ENCODE measurements at regions not wholly inside any gene's neighbourhood (a gene's known extent, or its start where the extent isn't known, plus 50 kb on each side); places are given as distances from the start of the nearest gene placed in this dataset.

- Histone ChIP-seq H3K23me2 (ENCODE audit: low read depth, low read length) (no peaks in the 10 kb centered on the region; the same call in 1 of the 2 replicates), H3K79me1 (ENCODE audit: low read depth, low read length) (no peaks in the 10 kb centered on the region), H3K79me2 (ENCODE audit: control insufficient read depth in 1 of 2, insufficient read depth in 2 of 2, low read length in 2 of 2) (no peaks in the 10 kb centered on the region), H3K18ac (ENCODE audit: extremely low read depth, low read length) (no peak overlapping the region), H4K20me1 (replicated peaks in 1 of 2; ENCODE audit: control insufficient read depth in 1 of 2, insufficient read depth in 2 of 2, low read length in 2 of 2) (no peaks in the 10 kb centered on the region), H3K27ac (ENCODE audit: low read depth, low read length) (no peak overlapping the region), H4K5ac (ENCODE audit: insufficient read length, low read depth, low read length) (no peak overlapping the region), H2AK5ac (ENCODE audit: low read depth, low read length) (no peak overlapping the region), H2BK120ac (replicated peaks; ENCODE audit: low read depth, low read length) (no peak overlapping the region), H3K36me3 (ENCODE audit: control insufficient read depth in 2 of 4, insufficient read depth in 4 of 4, low read length in 3 of 4) (no peaks in the 10 kb centered on the region), H3K4me1 (replicated peaks in 1 of 4; ENCODE audit: control insufficient read depth in 3 of 4, insufficient read depth in 4 of 4, low read length in 3 of 4) (peaks cover 0 to 4% (median 0%) of the 10 kb centered on the region in 4 experiments; a peak in 1 of 7 replicates), H2BK20ac (ENCODE audit: low read length) (no peak overlapping the region), H3K23ac (ENCODE audit: insufficient read length) (no peak overlapping the region), H3K9me3 (ENCODE audit: insufficient read depth in 2 of 2, low read depth in 1 of 2, low read length in 1 of 2) (no peaks in the 10 kb centered on the region), H3K4me3 (ENCODE audit: extremely low read depth in 1 of 4, insufficient read depth in 2 of 4, low read depth in 3 of 4, low read length in 4 of 4) (no peak overlapping the region), H3K4me2 (ENCODE audit: insufficient read depth in 1 of 2, low read depth in 2 of 2, low read length in 2 of 2) (no peak overlapping the region), H2BK15ac (ENCODE audit: low read length) (no peak overlapping the region), H2AFZ (ENCODE audit: low read length) (peak overlapping the region; percentile 66), H4K91ac (replicated peaks; ENCODE audit: insufficient read length, low read length) (no peak overlapping the region), H3K56ac (replicated peaks; ENCODE audit: insufficient read length, low read depth, low read length) (no peak overlapping the region), H3K14ac (ENCODE audit: insufficient read length) (no peak overlapping the region), H3K27me3 (replicated peaks in 1 of 4; ENCODE audit: control insufficient read depth in 3 of 4, extremely low read depth in 1 of 4, insufficient read depth in 3 of 4, low read length in 3 of 4) (no peaks in the 10 kb centered on the region), H4K8ac (ENCODE audit: extremely low read depth, insufficient read depth, low read length) (no peak overlapping the region), H3K4ac (replicated peaks; ENCODE audit: insufficient read length, low read depth, low read length) (no peak overlapping the region), H2BK12ac (ENCODE audit: low read depth, low read length) (no peak overlapping the region), H3K9ac (replicated peaks in 1 of 4; ENCODE audit: extremely low read depth in 1 of 4, low read depth in 3 of 4, low read length in 3 of 4) (no peak overlapping the region), H2BK5ac (ENCODE audit: low read depth, low read length) (no peak overlapping the region)
- 53% methylated on average over 5 of the region's 5 CpGs; no CpG with 5 or more reads in 1 of the 2 experiments for WGBS, 2 experiments (ENCODE audit: extremely low coverage in 1 of 2, insufficient coverage in 1 of 2, insufficient read length in 1 of 2, insufficient replicate concordance in 2 of 2, low coverage in 1 of 2, low lambda C conversion rate in 2 of 2, missing lambda C conversion rate in 1 of 2)
- no peak for TF ChIP-seq SIRT6 (IDR thresholded peaks at IDR 0.05; ENCODE audit: low read length)
- no peak for TF ChIP-seq BACH1 (IDR thresholded peaks at IDR 0.05; ENCODE audit: low read length)
- no peak for TF ChIP-seq JUND (IDR thresholded peaks at IDR 0.05; ENCODE audit: low read length)
- TF ChIP-seq TAF7 (optimal IDR thresholded peaks at IDR 0.05; ENCODE audit: borderline replicate concordance, low read depth, low read length): no peak
- TF ChIP-seq POLR2A (IDR thresholded peaks at IDR 0.05; ENCODE audit: control extremely low read depth in 1 of 2, low read depth in 2 of 2, low read length in 2 of 2): no peak
- TF ChIP-seq CBX8 (IDR thresholded peaks at IDR 0.05; ENCODE audit: borderline replicate concordance, low read depth, low read length): no peak
- TF ChIP-seq NRF1 (IDR thresholded peaks at IDR 0.05; ENCODE audit: low read depth, low read length): no peak
- DNase-seq (ENCODE audit: low read depth in 1 of 2, low spot score in 2 of 2): peak in 1 of 2 experiments; percentile 19
- ChIA-PET POLR2A (ENCODE audit: partially characterized antibody) (no interaction called here), CTCF (ENCODE audit: partially characterized antibody) (interaction anchor here (0.7 to 1.5 kb wide), 4 partner anchors 9 to 61 kb away, joined by 3 to 6 read pairs (median 4); no protein-coding TSS in a partner anchor)
- FAIRE-seq: peak; percentile 74
These were observed 53.7 kb upstream of the TMX4 start for GRCh38 chr20:8073024-8073832.

Measured in H1 (cell line).